NCI-H524 (cell line): ENCODE measurements at regions not wholly inside any gene's neighbourhood (a gene's known extent, or its start where the extent isn't known, plus 50 kb on each side); places are given as distances from the start of the nearest gene placed in this dataset.

Experiments
- DNase-seq, 2 experiments: peaks; one replicate each; lab custom pipeline; 2025; lab: John Stamatoyannopoulos, UW

DNA sequence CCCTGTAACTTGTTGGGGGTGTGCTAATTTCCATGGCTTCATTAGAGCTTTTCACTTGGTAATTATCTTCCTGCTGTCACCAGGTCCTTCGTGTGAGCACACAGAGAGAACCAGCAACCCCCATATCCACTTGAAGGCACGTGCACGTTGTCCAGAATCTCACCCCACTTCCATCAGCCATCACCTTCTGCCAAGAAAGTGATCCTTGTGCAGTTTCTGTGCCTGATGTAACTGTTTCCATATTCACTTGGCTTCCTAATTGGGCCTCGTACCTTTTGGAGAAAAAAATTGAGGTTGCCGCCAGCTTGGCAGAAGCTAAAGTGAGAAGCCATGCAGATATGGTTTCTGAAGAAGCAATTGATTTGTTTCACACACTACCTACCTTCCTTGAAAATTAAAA is 153.7 kb upstream of the TSHZ2 start:
- no peak for DNase-seq

DNA sequence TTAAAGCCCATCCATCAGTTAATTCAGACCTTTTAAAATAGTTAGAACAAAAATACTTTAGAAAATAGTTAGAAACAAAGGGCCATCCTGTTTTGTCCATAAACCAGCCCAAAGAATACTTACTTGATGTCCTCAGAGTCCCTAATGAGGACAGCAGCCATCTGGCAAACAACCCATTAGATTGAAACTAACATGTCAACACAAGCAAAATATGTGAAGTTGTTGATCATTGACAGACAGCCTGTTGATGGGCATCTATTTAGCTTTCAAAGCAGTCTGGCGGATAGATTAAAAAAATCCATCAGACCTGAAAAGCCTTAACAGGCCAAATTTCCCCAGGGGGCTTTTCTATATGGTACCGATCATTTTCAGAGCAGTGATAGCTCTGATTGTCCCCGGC is 154.2 kb upstream of the TSHZ2 start:
- no peak for DNase-seq

DNA sequence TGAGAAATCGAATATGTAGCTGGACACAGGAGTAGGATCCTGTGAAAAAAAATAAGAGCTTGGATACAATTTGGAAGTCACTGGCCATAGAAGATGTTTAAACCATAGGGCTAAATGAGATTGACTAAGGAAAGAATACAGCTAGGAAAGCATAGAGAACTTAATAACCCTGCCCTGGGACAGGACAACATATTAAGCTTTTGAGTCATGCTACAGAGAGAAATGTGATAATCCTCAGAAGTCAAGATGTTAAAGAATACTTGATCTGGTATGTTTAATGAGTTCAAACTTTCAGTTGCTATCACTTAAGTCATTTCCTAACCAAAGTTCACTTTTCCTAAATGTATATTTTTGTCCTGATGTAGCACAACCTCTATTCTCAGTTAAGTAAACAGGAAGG is 154.6 kb upstream of the TSHZ2 start:
- DNase-seq: no peak

DNA sequence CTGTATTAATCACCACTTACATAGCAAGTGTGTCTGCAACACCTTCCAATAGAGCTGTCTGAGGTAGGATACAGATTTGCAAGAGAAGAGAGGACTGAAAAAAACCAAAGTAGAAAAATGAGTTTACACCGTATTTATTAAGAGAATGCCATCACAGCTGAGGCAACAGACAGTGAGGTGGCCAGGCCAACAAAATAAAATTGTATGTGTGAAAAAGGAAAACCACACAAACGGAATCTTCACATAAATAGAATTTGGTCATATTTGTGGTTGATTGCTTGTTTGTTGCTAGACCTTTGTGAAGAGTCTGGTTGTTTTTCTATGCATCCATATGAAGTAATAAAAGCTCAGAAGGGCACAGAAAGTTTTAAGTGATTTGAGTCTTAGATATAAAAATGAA is 157.8 kb upstream of the TSHZ2 start:
- DNase-seq: no peak

DNA sequence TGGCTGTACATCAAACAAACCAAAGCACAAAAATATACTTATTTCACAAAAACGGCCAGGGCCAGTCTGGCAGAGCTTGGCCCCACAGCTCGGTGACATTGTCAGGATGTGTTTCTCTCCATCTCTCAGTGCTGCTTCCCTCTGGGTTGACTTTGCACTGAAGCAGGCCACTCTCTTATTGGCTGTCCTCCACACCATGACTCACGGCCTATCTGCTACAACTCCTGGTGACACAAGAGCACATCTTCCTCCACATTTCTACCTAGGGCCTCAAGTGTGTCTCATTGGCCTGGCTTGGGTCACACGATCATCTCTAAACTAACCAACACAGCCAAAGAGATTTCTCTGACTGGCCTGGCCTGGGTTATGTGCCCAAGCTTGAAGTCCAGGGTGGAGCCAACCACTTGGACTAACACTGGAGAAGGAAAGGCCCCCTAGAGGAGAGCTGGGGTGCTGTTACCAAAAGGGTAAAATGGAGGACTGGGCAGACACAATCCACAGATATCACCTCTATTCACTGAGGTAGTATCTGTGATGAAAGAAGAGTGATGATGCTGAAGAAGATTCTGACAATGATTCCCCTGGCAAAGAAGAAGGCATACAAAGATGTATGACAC is 159.8 kb upstream of the TSHZ2 start:
- DNase-seq: no peak

GRCh38 chr20:52809003-52809402 is 163.2 kb upstream of the TSHZ2 start:
- no peak for DNase-seq

DNA sequence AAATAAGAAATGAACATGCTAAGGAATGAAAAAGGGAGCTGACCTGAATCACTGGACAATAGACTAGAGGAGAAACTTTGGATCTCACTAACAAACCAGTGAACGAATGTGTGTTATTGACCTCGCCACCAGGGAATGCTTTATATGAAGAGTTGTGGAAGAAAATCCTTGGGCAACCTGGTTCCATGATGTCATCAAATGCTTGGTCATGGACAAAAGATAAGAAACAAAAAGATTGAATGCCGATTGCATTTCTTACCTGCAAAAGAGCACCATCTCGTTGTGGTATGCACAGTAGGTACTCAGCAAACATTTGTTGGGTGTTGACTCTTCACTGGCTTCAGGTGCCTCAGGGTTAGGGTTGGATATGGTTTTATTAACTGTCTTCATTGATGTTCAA is 165.2 kb upstream of the TSHZ2 start:
- DNase-seq: no peak

DNA sequence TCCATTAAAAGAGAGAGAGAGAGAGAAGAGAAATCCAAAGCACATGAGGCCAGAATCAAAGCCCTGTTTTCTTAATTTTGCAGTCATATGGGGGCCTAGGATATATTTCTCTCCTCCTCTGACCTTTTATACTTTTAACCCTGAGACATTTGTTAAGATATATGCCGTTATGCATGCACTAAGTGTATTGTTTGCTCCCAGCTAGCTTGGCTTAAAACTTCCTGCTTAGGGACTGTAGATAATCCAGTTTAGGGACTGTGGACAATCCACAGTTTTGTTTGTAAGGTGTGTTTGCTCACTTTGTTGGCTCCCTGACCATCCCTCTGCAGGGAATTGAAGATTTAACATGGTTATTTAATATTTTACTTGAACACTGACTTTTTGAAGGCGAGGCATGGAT is 166.3 kb upstream of the TSHZ2 start:
- DNase-seq: no peak

- no peak for DNase-seq
Observed at GRCh38 chr20:52805296-52805571, 166.9 kb upstream of the TSHZ2 start.

GRCh38 chr20:52804497-52805295 is 167.5 kb upstream of the TSHZ2 start:
- DNase-seq: no peak

- peak; percentile 26 to 69 for DNase-seq
Observed at GRCh38 chr20:52801628-52802006, 170.5 kb upstream of the TSHZ2 start.

GRCh38 chr20:52800734-52801627 is 171.2 kb upstream of the TSHZ2 start:
- no peak for DNase-seq

- peak in 1 of 2 experiments; percentile 61 for DNase-seq
Observed at GRCh38 chr20:52799130-52799529, 173.0 kb upstream of the TSHZ2 start.

GRCh38 chr20:52798124-52798523 is 174.0 kb upstream of the TSHZ2 start:
- no peak for DNase-seq

DNA sequence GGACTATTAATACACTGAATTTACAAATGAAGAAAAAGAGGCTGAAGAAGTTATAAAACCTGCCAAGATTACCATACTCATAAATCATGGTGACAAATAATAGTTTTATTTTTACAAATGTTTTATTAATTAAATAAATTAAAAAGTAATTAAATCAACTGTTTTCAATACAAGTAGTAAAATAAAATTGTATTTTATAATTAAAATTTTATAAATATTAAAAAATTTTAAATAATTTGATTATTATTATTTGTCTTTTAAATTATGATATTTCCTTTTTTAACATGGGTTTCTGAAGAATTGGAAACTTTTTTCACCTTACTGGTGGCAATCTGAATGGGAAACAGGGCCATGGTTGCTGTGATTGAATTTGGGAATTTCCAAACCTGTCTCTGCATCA is 177.3 kb upstream of the TSHZ2 start:
- DNase-seq: no peak

GRCh38 chr20:52793339-52793963 is 178.7 kb upstream of the TSHZ2 start:
- DNase-seq: no peak

DNA sequence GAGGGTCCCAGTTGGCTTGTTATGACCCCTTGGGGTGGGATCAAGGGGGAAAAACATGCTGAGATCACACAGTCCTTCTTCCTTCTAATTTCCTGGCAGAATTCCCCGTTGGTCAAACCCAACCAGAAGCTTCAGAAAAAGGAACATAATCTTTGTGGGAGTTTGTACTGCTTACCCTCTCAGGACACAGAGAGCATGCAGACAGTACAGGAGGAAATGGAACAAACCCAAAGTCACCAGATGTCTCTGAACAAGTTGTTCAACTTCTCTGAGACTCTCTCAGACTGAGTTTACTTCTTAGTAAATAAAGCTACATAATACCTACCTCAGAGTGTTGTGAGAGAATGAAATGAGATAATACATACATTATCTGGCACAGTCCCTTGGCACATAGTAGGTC is 181.1 kb upstream of the TSHZ2 start:
- DNase-seq: no peak

GRCh38 chr20:52789716-52790115 is 182.4 kb upstream of the TSHZ2 start:
- DNase-seq: no peak

DNA sequence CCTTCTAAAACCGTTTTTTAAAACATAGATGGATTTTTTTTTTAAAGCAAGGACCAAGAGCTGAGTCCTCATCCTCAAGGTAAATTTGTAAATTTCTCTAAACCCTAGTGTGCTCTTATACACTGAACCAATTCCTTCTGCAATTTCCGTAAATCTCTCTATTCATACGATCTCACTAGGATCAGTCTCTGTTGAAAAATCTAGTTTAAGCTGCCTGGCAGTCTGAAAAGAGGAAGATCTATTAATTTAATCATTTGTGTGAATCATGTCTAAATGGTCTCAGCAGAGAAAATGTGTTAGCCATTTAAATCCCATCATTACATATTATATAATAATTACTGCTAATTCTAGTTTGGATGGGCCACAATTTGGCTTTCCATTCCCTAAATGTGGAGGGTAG is 184.2 kb upstream of the TSHZ2 start:
- no peak for DNase-seq

DNA sequence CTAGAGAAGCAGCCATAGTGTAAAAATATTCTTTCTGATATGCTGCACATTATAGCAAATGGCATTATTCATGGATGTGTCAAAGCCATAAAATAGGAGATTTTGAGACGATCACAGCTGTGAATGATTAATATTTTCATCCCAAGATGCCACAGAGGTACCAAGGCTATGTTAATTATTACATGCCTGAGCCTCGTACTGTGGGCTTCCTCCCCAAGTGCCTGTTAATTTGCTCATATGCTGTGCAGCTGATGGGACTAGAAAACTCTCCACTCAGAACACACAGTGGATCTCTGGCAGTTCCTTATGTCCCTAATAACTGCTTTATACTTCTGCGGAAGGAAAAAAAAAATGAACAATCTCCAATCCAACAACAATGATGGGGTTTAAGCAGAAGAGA is 184.9 kb upstream of the TSHZ2 start:
- DNase-seq: no peak

DNA sequence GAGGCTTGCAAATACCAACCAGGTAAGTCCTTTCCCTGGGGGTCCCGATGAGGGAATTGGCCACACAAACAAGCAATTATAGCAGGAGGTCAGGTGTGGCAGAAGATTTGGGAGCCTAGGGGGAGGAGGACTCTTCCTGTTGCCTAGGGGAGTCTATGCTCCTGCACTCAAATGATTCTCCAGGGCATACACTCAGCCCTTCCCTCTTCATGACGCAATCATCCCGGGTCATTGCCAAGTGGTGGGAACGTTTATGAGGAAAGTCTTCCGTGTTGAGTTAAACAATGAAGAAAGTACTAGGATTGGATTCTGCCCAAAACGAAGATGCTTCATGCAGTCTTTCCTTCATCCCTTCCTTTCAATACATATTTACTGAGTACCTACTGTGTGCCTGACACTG is 186.5 kb upstream of the TSHZ2 start:
- no peak for DNase-seq

DNA sequence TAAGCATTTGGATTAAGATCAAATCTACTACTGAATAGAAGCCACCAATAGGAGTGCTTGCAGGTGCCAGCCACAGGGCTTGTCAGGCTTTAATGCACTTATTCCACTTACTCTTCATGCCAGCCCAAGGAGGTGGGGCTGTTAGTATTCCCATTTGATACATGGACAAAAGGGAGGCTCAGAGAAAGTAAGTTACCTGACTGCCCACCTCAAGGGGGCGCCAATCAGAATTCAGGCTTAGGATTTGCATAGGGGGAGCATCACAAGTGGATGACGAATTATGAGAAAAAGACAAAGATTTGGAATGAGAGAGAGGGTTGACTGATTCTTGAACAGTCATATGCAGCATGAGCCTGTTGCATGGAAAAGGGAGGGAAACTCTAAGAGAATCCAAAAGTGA is 188.4 kb upstream of the TSHZ2 start:
- peak in 1 of 2 experiments; percentile 15 for DNase-seq

DNA sequence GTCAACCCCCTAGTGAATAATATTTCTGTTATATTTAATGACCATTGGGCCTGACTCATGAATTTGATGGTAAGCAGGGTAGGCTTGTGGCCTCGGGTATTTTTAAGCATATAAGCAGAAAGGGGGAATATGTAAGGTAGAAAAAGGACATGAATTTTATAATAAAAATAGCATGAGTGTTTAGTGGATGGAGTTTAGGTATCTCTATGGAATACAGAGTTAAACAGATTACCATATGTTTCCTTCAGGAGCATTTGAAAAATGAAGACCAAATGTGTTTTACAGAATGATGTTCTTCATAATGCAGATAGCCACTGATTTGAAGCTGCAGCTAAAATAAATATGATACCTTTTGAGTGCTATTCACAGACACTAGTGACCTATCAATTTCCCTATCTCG is 191.7 kb upstream of the TSHZ2 start:
- DNase-seq: no peak
